ENCODE measurements at regions not wholly inside any gene's neighbourhood (a gene's known extent, or its start where the extent isn't known, plus 50 kb on each side); places are given as distances from the start of the nearest gene placed in this dataset.

- TF ChIP-seq ARNTL (CRISPR knock-in tag; IDR thresholded peaks at IDR 0.05; ENCODE audit: borderline replicate concordance, low read depth), result no peak
- TF ChIP-seq PPARA (CRISPR knock-in tag; IDR thresholded peaks at IDR 0.05; ENCODE audit: borderline replicate concordance), result no peak
- TF ChIP-seq, protein P1, sequence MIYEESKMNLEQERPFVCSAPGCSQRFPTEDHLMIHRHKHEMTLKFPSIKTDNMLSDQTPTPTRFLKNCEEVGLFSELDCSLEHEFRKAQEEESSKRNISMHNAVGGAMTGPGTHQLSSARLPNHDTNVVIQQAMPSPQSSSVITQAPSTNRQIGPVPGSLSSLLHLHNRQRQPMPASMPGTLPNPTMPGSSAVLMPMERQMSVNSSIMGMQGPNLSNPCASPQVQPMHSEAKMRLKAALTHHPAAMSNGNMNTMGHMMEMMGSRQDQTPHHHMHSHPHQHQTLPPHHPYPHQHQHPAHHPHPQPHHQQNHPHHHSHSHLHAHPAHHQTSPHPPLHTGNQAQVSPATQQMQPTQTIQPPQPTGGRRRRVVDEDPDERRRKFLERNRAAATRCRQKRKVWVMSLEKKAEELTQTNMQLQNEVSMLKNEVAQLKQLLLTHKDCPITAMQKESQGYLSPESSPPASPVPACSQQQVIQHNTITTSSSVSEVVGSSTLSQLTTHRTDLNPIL (CRISPR knock-in tag; IDR thresholded peaks at IDR 0.05; ENCODE audit: low read depth), result no peak
- TF ChIP-seq TSHZ2 (CRISPR knock-in tag; IDR thresholded peaks at IDR 0.05), result no peak
- TF ChIP-seq, protein P2, sequence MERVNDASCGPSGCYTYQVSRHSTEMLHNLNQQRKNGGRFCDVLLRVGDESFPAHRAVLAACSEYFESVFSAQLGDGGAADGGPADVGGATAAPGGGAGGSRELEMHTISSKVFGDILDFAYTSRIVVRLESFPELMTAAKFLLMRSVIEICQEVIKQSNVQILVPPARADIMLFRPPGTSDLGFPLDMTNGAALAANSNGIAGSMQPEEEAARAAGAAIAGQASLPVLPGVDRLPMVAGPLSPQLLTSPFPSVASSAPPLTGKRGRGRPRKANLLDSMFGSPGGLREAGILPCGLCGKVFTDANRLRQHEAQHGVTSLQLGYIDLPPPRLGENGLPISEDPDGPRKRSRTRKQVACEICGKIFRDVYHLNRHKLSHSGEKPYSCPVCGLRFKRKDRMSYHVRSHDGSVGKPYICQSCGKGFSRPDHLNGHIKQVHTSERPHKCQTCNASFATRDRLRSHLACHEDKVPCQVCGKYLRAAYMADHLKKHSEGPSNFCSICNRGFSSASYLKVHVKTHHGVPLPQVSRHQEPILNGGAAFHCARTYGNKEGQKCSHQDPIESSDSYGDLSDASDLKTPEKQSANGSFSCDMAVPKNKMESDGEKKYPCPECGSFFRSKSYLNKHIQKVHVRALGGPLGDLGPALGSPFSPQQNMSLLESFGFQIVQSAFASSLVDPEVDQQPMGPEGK (CRISPR knock-in tag; IDR thresholded peaks at IDR 0.05; ENCODE audit: borderline replicate concordance), result no peak
- TF ChIP-seq ZNF565 (CRISPR knock-in tag; conservative IDR thresholded peaks at IDR 0.05; ENCODE audit: low read depth), result no peak
- TF ChIP-seq BACH2 (CRISPR knock-in tag; IDR thresholded peaks at IDR 0.05; ENCODE audit: borderline replicate concordance), result no peak
- no peak for TF ChIP-seq GLIS3 (CRISPR knock-in tag; IDR thresholded peaks at IDR 0.05)
- no peak for TF ChIP-seq RARB (CRISPR knock-in tag; IDR thresholded peaks at IDR 0.05)
- no peak for TF ChIP-seq CSRNP3 (CRISPR knock-in tag; IDR thresholded peaks at IDR 0.05)
- no peak for TF ChIP-seq ZC3H10 (CRISPR knock-in tag; IDR thresholded peaks at IDR 0.05)
- TF ChIP-seq OSR1 (CRISPR knock-in tag; IDR thresholded peaks at IDR 0.05), result no peak
Observed at GRCh38 chr2:173451118-173451517, 96.4 kb downstream of the CDCA7 start.

Data from SK-N-SH treated with all-trans-retinoic acid at 6 μM for 48 hours (cell line).